Gastroesophageal sphincter (tissue), 3 donors: ENCODE measurements at regions not wholly inside any gene's neighbourhood (a gene's known extent, or its start where the extent isn't known, plus 50 kb on each side); places are given as distances from the start of the nearest gene placed in this dataset.

Experiments
- CTCF ChIP-seq, 4 experiments: fragments of 200-600 bp in 2 of 4; fragments of 450-650 bp in 2 of 4; sonication (generic) in 1 of 4; IDR thresholded peaks; one replicate each; pipeline ENCODE4 v1.5.1; 2017 to 2019; ENCODE audit warnings: antibody characterized with exemption in 4 of 4, mild to moderate bottlenecking in 2 of 4, moderate library complexity in 2 of 4
- POLR2A ChIP-seq, 2 donors: fragments of 450-650 bp; IDR thresholded peaks; one replicate each; pipeline ENCODE4 v1.6.1; 2017; ENCODE audit warnings: antibody characterized with exemption in 2 of 2, mild to moderate bottlenecking in 2 of 2, moderate library complexity in 1 of 2
- POLR2AphosphoS5 ChIP-seq: sonication (generic); formaldehyde crosslinking; IDR thresholded peaks from one replicate; pipeline ENCODE4 v1.6.1; 2017; ENCODE audit warnings: antibody characterized with exemption

- no peak for TF ChIP-seq CTCF (IDR thresholded peaks at IDR 0.05)
- TF ChIP-seq POLR2A (IDR thresholded peaks at IDR 0.05): no peak
- TF ChIP-seq POLR2AphosphoS5: no peak
Observed at GRCh38 chr17:36792849-36793248, 144.4 kb upstream of the LHX1 start.
